ENCODE measurements at regions not wholly inside any gene's neighbourhood (a gene's known extent, or its start where the extent isn't known, plus 50 kb on each side); places are given as distances from the start of the nearest gene placed in this dataset.

- TF ChIP-seq CTCF (IDR thresholded peaks at IDR 0.05; ENCODE audit: poor library complexity) (no peak), EZH2 (IDR thresholded peaks at IDR 0.05; ENCODE audit: borderline replicate concordance) (no peak), EZH2phosphoT487 (IDR thresholded peaks at IDR 0.05; ENCODE audit: low read depth, severe bottlenecking, unreplicated experiment) (no peak)
Observed at GRCh38 chr5:73321757-73322436, 126.7 kb downstream of the FOXD1 start.
